ENCODE measurements at regions not wholly inside any gene's neighbourhood (a gene's known extent, or its start where the extent isn't known, plus 50 kb on each side); places are given as distances from the start of the nearest gene placed in this dataset.
"Not testable (repeated sequence)": the region's sequence is repeated elsewhere in the genome, so short reads cannot be mapped to it uniquely, and the experiment has no call there.

GRCh38 chr9:25537808-25538207 is 140.4 kb downstream of the TUSC1 start:
- Mint-ChIP-seq H3K9me3 (peaks cover 4% of the 10 kb centered on the region), H3K27ac (no peak overlapping the region), H3K36me3 (ENCODE audit: low read depth) (no peaks in the 10 kb centered on the region), H3K27me3 (no peaks in the 10 kb centered on the region), H3K4me3 (no peak overlapping the region), H3K4me1 (no peaks in the 10 kb centered on the region)
- POLR2A ChIA-PET, result no interaction called here
- DNase-seq, result no peak
- CTCF ChIA-PET, result no interaction called here

- ChIA-PET POLR2A (no interaction called here), CTCF (no interaction called here)
- H3K36me3 Mint-ChIP-seq (ENCODE audit: low read depth), result no peaks in the 10 kb centered on the region
- DNase-seq, result no peak
- H3K9me3 Mint-ChIP-seq, result peaks cover 4% of the 10 kb centered on the region
- H3K27ac Mint-ChIP-seq, result no peak overlapping the region
- no peaks in the 10 kb centered on the region for H3K4me1 Mint-ChIP-seq
- no peak overlapping the region for H3K4me3 Mint-ChIP-seq
- H3K27me3 Mint-ChIP-seq, result no peaks in the 10 kb centered on the region
Observed at GRCh38 chr9:25519286-25519685, 159.0 kb downstream of the TUSC1 start.

GRCh38 chr9:25517701-25518100 is 160.5 kb downstream of the TUSC1 start:
- H3K4me3 Mint-ChIP-seq, result no peak overlapping the region
- ChIA-PET POLR2A (no interaction called here), CTCF (no interaction called here)
- no peak overlapping the region for H3K27ac Mint-ChIP-seq
- H3K9me3 Mint-ChIP-seq, result peaks cover 6% of the 10 kb centered on the region
- H3K4me1 Mint-ChIP-seq, result no peaks in the 10 kb centered on the region
- no peaks in the 10 kb centered on the region for H3K36me3 Mint-ChIP-seq (ENCODE audit: low read depth)
- no peaks in the 10 kb centered on the region for H3K27me3 Mint-ChIP-seq
- no peak for DNase-seq

GRCh38 chr9:25513509-25514033 is 164.7 kb downstream of the TUSC1 start:
- POLR2A ChIA-PET, result no interaction called here
- H3K9me3 Mint-ChIP-seq, result peaks cover 2% of the 10 kb centered on the region
- no peak overlapping the region for H3K4me3 Mint-ChIP-seq
- H3K27me3 Mint-ChIP-seq, result no peaks in the 10 kb centered on the region
- no peaks in the 10 kb centered on the region for H3K4me1 Mint-ChIP-seq
- DNase-seq, result no peak
- H3K27ac Mint-ChIP-seq, result no peak overlapping the region
- no peaks in the 10 kb centered on the region for H3K36me3 Mint-ChIP-seq (ENCODE audit: low read depth)
- CTCF ChIA-PET, result no interaction called here

- Mint-ChIP-seq H3K27me3 (no peaks in the 10 kb centered on the region), H3K36me3 (ENCODE audit: low read depth) (no peaks in the 10 kb centered on the region), H3K4me1 (no peaks in the 10 kb centered on the region), H3K9me3 (peaks cover 21% of the 10 kb centered on the region), H3K4me3 (no peak overlapping the region), H3K27ac (no peak overlapping the region)
- DNase-seq, result no peak
- POLR2A ChIA-PET, result no interaction called here
- CTCF ChIA-PET, result no interaction called here
Observed at GRCh38 chr9:25505644-25506043, 172.6 kb downstream of the TUSC1 start.

- no peak overlapping the region for H3K27ac Mint-ChIP-seq
- DNase-seq, result no peak
- peaks cover 13% of the 10 kb centered on the region for H3K9me3 Mint-ChIP-seq
- CTCF ChIA-PET, result no interaction called here
- H3K4me1 Mint-ChIP-seq, result no peaks in the 10 kb centered on the region
- POLR2A ChIA-PET, result no interaction called here
- H3K4me3 Mint-ChIP-seq, result no peak overlapping the region
- no peaks in the 10 kb centered on the region for H3K36me3 Mint-ChIP-seq (ENCODE audit: low read depth)
- H3K27me3 Mint-ChIP-seq, result no peaks in the 10 kb centered on the region
Observed at GRCh38 chr9:25481372-25481771, 196.9 kb downstream of the TUSC1 start.

- CTCF ChIA-PET, result no interaction called here
Observed at GRCh38 chr9:25480696-25481095, 197.5 kb downstream of the TUSC1 start.

GRCh38 chr9:25472681-25473080 is 205.6 kb downstream of the TUSC1 start:
- Mint-ChIP-seq H3K36me3 (ENCODE audit: low read depth) (no peaks in the 10 kb centered on the region), H3K27me3 (no peaks in the 10 kb centered on the region), H3K4me1 (no peaks in the 10 kb centered on the region), H3K4me3 (no peak overlapping the region), H3K27ac (no peak overlapping the region), H3K9me3 (peaks cover 23% of the 10 kb centered on the region)
- ChIA-PET CTCF (no interaction called here), POLR2A (no interaction called here)
- no peak for DNase-seq

More at GRCh38 chr9:25480696-25481095, 197.5 kb downstream of the TUSC1 start:
- Mint-ChIP-seq H3K4me3 (no peak overlapping the region), H3K9me3 (peaks cover 8% of the 10 kb centered on the region), H3K27ac (no peak overlapping the region), H3K36me3 (ENCODE audit: low read depth) (no peaks in the 10 kb centered on the region), H3K4me1 (no peaks in the 10 kb centered on the region), H3K27me3 (no peaks in the 10 kb centered on the region)
- POLR2A ChIA-PET, result no interaction called here
- no peak for DNase-seq

GRCh38 chr9:25472085-25472607 is 206.1 kb downstream of the TUSC1 start:
- Mint-ChIP-seq H3K36me3 (ENCODE audit: low read depth) (no peaks in the 10 kb centered on the region), H3K27me3 (no peaks in the 10 kb centered on the region), H3K4me1 (no peaks in the 10 kb centered on the region), H3K4me3 (no peak overlapping the region), H3K27ac (no peak overlapping the region), H3K9me3 (peaks cover 23% of the 10 kb centered on the region)
- ChIA-PET POLR2A (no interaction called here), CTCF (no interaction called here)
- no peak for DNase-seq

GRCh38 chr9:25461416-25461815 is 216.8 kb downstream of the TUSC1 start:
- Mint-ChIP-seq H3K27me3 (no peaks in the 10 kb centered on the region), H3K9me3 (peaks cover 4% of the 10 kb centered on the region), H3K36me3 (ENCODE audit: low read depth) (no peaks in the 10 kb centered on the region), H3K4me3 (no peak overlapping the region), H3K27ac (no peak overlapping the region), H3K4me1 (no peaks in the 10 kb centered on the region)
- CTCF ChIA-PET, result no interaction called here
- DNase-seq, result no peak
- POLR2A ChIA-PET, result no interaction called here

- CTCF ChIA-PET, result no interaction called here
- no peaks in the 10 kb centered on the region for H3K9me3 Mint-ChIP-seq
Observed at GRCh38 chr9:25453875-25454274, 224.4 kb downstream of the TUSC1 start.

GRCh38 chr9:25449503-25449902 is 228.7 kb downstream of the TUSC1 start:
- H3K4me3 Mint-ChIP-seq, result no peak overlapping the region
- POLR2A ChIA-PET, result no interaction called here
- no peak for DNase-seq
- CTCF ChIA-PET, result no interaction called here
- no peaks in the 10 kb centered on the region for H3K27me3 Mint-ChIP-seq
- no peaks in the 10 kb centered on the region for H3K4me1 Mint-ChIP-seq
- no peaks in the 10 kb centered on the region for H3K9me3 Mint-ChIP-seq
- no peak overlapping the region for H3K27ac Mint-ChIP-seq
- H3K36me3 Mint-ChIP-seq (ENCODE audit: low read depth), result no peaks in the 10 kb centered on the region

More at GRCh38 chr9:25453875-25454274, 224.4 kb downstream of the TUSC1 start:
- POLR2A ChIA-PET, result no interaction called here
- Mint-ChIP-seq H3K27ac (no peak overlapping the region), H3K27me3 (no peaks in the 10 kb centered on the region), H3K4me1 (no peaks in the 10 kb centered on the region), H3K36me3 (ENCODE audit: low read depth) (no peaks in the 10 kb centered on the region), H3K4me3 (no peak overlapping the region)
- DNase-seq, result no peak

GRCh38 chr9:25445721-25446120 is 232.5 kb downstream of the TUSC1 start:
- CTCF ChIA-PET; H3K36me3 Mint-ChIP-seq (ENCODE audit: low read depth); H3K9me3 Mint-ChIP-seq; H3K4me3 Mint-ChIP-seq; H3K27me3 Mint-ChIP-seq; H3K27ac Mint-ChIP-seq; H3K4me1 Mint-ChIP-seq; POLR2A ChIA-PET; DNase-seq: not testable (repeated sequence)

- no peaks in the 10 kb centered on the region for H3K27me3 Mint-ChIP-seq
- ChIA-PET POLR2A (no interaction called here), CTCF (no interaction called here)
- peaks cover 2% of the 10 kb centered on the region for H3K9me3 Mint-ChIP-seq
- no peak overlapping the region for H3K27ac Mint-ChIP-seq
- H3K36me3 Mint-ChIP-seq (ENCODE audit: low read depth), result no peaks in the 10 kb centered on the region
- no peak overlapping the region for H3K4me3 Mint-ChIP-seq
- H3K4me1 Mint-ChIP-seq, result no peaks in the 10 kb centered on the region
- DNase-seq, result no peak
Observed at GRCh38 chr9:25442526-25442925, 235.7 kb downstream of the TUSC1 start.
